CD14-positive monocyte (primary cell): ENCODE measurements at regions not wholly inside any gene's neighbourhood (a gene's known extent, or its start where the extent isn't known, plus 50 kb on each side); places are given as distances from the start of the nearest gene placed in this dataset.

Experiments
- DNase-seq, 3 donors: peaks; one replicate each; pipeline ENCODE4 v3.0.0-alpha.2; 2011 to 2022
- H2AFZ ChIP-seq: 2 replicates; pipeline ENCODE4 v1.6.0; 2012; ENCODE audit warnings: mild to moderate bottlenecking, low read depth, low read length, inconsistent platforms; ENCODE audit not compliant: insufficient read depth, poor library complexity, severe bottlenecking
- H3K27ac ChIP-seq, 2 donors: 1 replicate in 1 of 2; 2 replicates in 1 of 2; pipeline ENCODE4 v1.5.1; 2012 to 2013; ENCODE audit warnings: low read length in 2 of 2, control low read depth in 1 of 2, inconsistent platforms in 1 of 2, low read depth in 1 of 2, mild to moderate bottlenecking in 1 of 2
- H3K27me3 ChIP-seq, 2 donors: one replicate each; pipeline versions ENCODE4 v1.6.0 to v1.6.1; 2011 to 2013; ENCODE audit warnings: low read length in 2 of 2; ENCODE audit not compliant: control insufficient read depth in 2 of 2, insufficient read depth in 2 of 2
- H3K36me3 ChIP-seq, 2 donors: replicated peaks in 1 of 2; 1 replicate in 1 of 2; 2 replicates in 1 of 2; pipeline versions ENCODE4 v1.5.1 to v1.6.1; 2012 to 2013; ENCODE audit warnings: low read length in 2 of 2, control low read depth in 1 of 2, inconsistent platforms in 1 of 2, mild to moderate bottlenecking in 1 of 2; ENCODE audit not compliant: insufficient read depth in 2 of 2, control insufficient read depth in 1 of 2
- H3K4me1 ChIP-seq, 2 donors: 1 replicate in 1 of 2; 2 replicates in 1 of 2; pipeline versions ENCODE4 v1.5.1 to v1.6.1; 2012 to 2013; ENCODE audit warnings: low read length in 2 of 2, control low read depth in 1 of 2, inconsistent platforms in 1 of 2, mild to moderate bottlenecking in 1 of 2, moderate library complexity in 1 of 2; ENCODE audit not compliant: insufficient read depth in 2 of 2, control insufficient read depth in 1 of 2
- H3K4me2 ChIP-seq: replicated peaks from 2 replicates; pipeline ENCODE3; 2012; ENCODE audit warnings: low read length, moderate library complexity, mild to moderate bottlenecking; ENCODE audit not compliant: poor library complexity, severe bottlenecking; ENCODE audit errors: extremely low read depth
- H3K4me3 ChIP-seq, 3 experiments: fragments of 200-600 bp in 1 of 3; sonication (generic) in 1 of 3; replicated peaks in 1 of 3; 1 replicate in 2 of 3; 2 replicates in 1 of 3; pipeline ENCODE4 v1.5.1; 2011 to 2013; ENCODE audit warnings: low read length in 3 of 3, mild to moderate bottlenecking in 3 of 3, control low read depth in 2 of 3, low read depth in 2 of 3, inconsistent platforms in 1 of 3, moderate library complexity in 1 of 3
- H3K79me2 ChIP-seq: 2 replicates; pipeline ENCODE4 v1.6.0; 2012; ENCODE audit warnings: mild to moderate bottlenecking, control low read depth, inconsistent platforms, low read length, moderate library complexity; ENCODE audit not compliant: insufficient read depth
- H3K9ac ChIP-seq: 2 replicates; pipeline ENCODE4 v1.6.0; 2017; ENCODE audit warnings: low read length, mild to moderate bottlenecking; ENCODE audit not compliant: insufficient read depth, poor library complexity, severe bottlenecking
- H3K9me3 ChIP-seq, 2 donors: replicated peaks in 1 of 2; 1 replicate in 1 of 2; 2 replicates in 1 of 2; pipeline versions ENCODE4 v1.5.1 to v1.6.1; 2012 to 2013; ENCODE audit warnings: low read length in 2 of 2, control low read depth in 1 of 2; ENCODE audit not compliant: control insufficient read depth in 1 of 2, insufficient read depth in 1 of 2
- H4K20me1 ChIP-seq: 2 replicates; pipeline ENCODE4 v1.6.0; 2012; ENCODE audit warnings: mild to moderate bottlenecking, low read length, control low read depth, moderate library complexity; ENCODE audit not compliant: insufficient read depth
- H3K27ac Mint-ChIP-seq, 7 donors: one replicate each; pipeline ENCODE4 v1.8.0; 2020; ENCODE audit warnings: mild to moderate bottlenecking in 7 of 7, mixed read lengths in 7 of 7, moderate library complexity in 6 of 7, inconsistent platforms in 2 of 7
- H3K27me3 Mint-ChIP-seq, 3 donors: one replicate each; pipeline ENCODE4 v1.8.0; 2021 to 2022; ENCODE audit warnings: low read depth in 3 of 3, mild to moderate bottlenecking in 3 of 3, mixed read lengths in 3 of 3, moderate library complexity in 3 of 3, inconsistent platforms in 1 of 3
- H3K36me3 Mint-ChIP-seq, 2 donors: one replicate each; pipeline ENCODE4 v1.8.0; 2020; ENCODE audit warnings: mixed read lengths in 2 of 2, inconsistent platforms in 1 of 2, mild to moderate bottlenecking in 1 of 2
- H3K4me1 Mint-ChIP-seq: one replicate; pipeline ENCODE4 v1.8.0; 2020; ENCODE audit warnings: mild to moderate bottlenecking, mixed read lengths
- H3K4me3 Mint-ChIP-seq, 2 donors: one replicate each; pipeline ENCODE4 v1.8.0; 2020; ENCODE audit warnings: mild to moderate bottlenecking in 2 of 2, mixed read lengths in 2 of 2, moderate library complexity in 1 of 2
- H3K9me3 Mint-ChIP-seq, 7 donors: one replicate each; pipeline ENCODE4 v1.8.0; 2020 to 2022; ENCODE audit warnings: mixed read lengths in 7 of 7, mild to moderate bottlenecking in 6 of 7, moderate library complexity in 6 of 7, inconsistent platforms in 2 of 7
- CTCF ChIP-seq: fragments of 200-600 bp; IDR thresholded peaks from one replicate; pipeline ENCODE4 v1.8.0; 2022; ENCODE audit warnings: antibody characterized with exemption, mild to moderate bottlenecking
- WGBS: methylation state at CpG from one replicate; pipeline ENCODE4 v1.1.5; 2013; ENCODE audit warnings: missing lambda C conversion rate; ENCODE audit not compliant: insufficient coverage; 5-methylcytosine and 5-hydroxymethylcytosine counted together
- intact Hi-C, 2 donors: fragments of 100-400 bp; cut with micrococcal nuclease; formaldehyde crosslinking; loops; one replicate each; pipeline versions ENCODE4 v1.15.0 to v1.15.1; 2023

DNA sequence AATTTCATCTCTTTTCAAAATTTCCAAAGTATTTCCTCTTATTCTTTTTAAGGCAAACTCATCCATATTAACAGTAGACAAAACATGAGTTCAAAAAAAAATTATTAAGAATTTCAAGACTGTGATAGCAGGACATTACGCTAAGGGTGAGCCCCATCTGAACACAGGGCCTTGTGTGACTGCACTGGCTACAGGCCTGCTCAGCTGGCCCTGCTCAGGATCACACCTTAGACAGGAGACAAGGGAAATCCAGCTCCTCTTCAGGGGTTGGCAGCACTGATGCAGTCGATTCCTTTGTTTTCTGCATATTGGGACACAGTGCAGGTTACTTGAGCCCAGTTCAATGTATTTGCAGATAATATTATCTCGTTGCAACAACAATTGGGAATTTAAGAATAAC lies 444.7 kb downstream of the PLK2 start:
- H3K27ac ChIP-seq: no peak overlapping the region
- no peaks in the 10 kb centered on the region for H3K27me3 Mint-ChIP-seq
- H3K9ac ChIP-seq: no peak overlapping the region
- peaks cover 0 to 2% (median 0%) of the 10 kb centered on the region in 7 donors for H3K9me3 Mint-ChIP-seq
- H3K4me1 Mint-ChIP-seq: no peaks in the 10 kb centered on the region
- no peak for TF ChIP-seq CTCF
- 100% methylated on average over 2 of the region's 3 CpGs for WGBS
- H4K20me1 ChIP-seq: no peaks in the 10 kb centered on the region
- no peaks in the 10 kb centered on the region for H3K79me2 ChIP-seq
- no peak overlapping the region for H3K4me2 ChIP-seq
- no peaks in the 10 kb centered on the region for H3K36me3 Mint-ChIP-seq
- H2AFZ ChIP-seq: no peak overlapping the region
- no peak for DNase-seq
- no peaks in the 10 kb centered on the region for H3K36me3 ChIP-seq
- H3K4me3 Mint-ChIP-seq: no peak overlapping the region
- no peaks in the 10 kb centered on the region for H3K4me1 ChIP-seq
- intact Hi-C loops: no loop called here
- no peaks in the 10 kb centered on the region for H3K27me3 ChIP-seq
- no peak overlapping the region for H3K4me3 ChIP-seq
- no peak overlapping the region for H3K27ac Mint-ChIP-seq
- no peaks in the 10 kb centered on the region for H3K9me3 ChIP-seq

DNA sequence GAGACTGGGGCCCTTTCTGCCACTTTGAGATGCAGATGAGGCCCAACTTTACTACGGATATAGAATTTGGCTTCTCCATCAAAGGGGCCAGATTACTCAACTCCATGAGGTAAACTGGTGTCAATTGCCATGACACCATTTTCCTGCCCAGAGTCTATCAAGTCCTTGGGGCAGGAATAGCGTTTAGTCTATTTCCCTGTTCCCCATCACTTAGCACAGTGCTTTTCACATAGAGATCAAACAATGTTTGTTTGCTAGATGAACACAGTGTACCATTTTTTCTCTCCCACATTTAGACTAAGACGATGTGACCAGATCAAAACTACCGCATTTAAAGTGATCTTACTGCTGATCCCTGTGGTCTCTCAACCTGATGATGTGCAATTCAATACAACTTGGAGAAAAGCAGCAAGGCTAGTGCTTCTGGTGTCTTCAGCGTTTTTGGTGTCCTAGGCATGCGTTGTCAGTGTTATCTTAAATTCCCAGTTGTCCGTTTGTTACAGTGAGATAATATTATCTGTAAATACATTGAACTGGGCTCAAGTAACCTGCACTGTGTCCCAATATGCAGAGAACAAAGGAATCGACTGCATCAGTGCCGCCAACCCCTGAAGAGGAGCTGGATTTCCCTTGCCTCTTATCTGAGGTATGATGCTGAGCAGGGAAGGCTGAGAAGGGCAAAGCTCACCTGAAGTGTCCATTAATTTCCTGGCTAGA lies 446.2 kb downstream of the PLK2 start:
- 100% methylated on average over 8 of the region's 9 CpGs for WGBS
- Histone ChIP-seq H2AFZ (no peak overlapping the region), H3K27me3 (no peaks in the 10 kb centered on the region), H3K27ac (no peak overlapping the region), H4K20me1 (no peaks in the 10 kb centered on the region), H3K36me3 (no peaks in the 10 kb centered on the region), H3K4me3 (no peak overlapping the region), H3K4me2 (no peak overlapping the region), H3K79me2 (no peaks in the 10 kb centered on the region), H3K9me3 (no peaks in the 10 kb centered on the region), H3K4me1 (no peaks in the 10 kb centered on the region), H3K9ac (no peak overlapping the region)
- Mint-ChIP-seq H3K9me3 (no peaks in the 10 kb centered on the region), H3K4me1 (no peaks in the 10 kb centered on the region), H3K36me3 (no peaks in the 10 kb centered on the region), H3K4me3 (no peak overlapping the region), H3K27me3 (no peaks in the 10 kb centered on the region), H3K27ac (no peak overlapping the region)
- TF ChIP-seq CTCF: no peak
- no peak for DNase-seq
- intact Hi-C loops: no loop called here
